Left lung (tissue), 4 donors: ENCODE measurements at regions not wholly inside any gene's neighbourhood (a gene's known extent, or its start where the extent isn't known, plus 50 kb on each side); places are given as distances from the start of the nearest gene placed in this dataset.
A peak's percentile ranks its signal among the peaks of the same experiment; 100 is the strongest.

ENCODE experiments used
- ATAC-seq: fragments of 200-7000 bp; cut with Tn5 transposase; one replicate; pipeline ENCODE4 v1.9.1; 2020; ENCODE audit warnings: moderate library complexity
- DNase-seq, 4 donors: peaks; one replicate each; pipeline ENCODE4 v3.0.0-alpha.2; 2013 to 2020
- H3K27ac ChIP-seq, 2 donors: fragments of 200-600 bp; sonication (generic) in 1 of 2; one replicate each; pipeline versions ENCODE4 v1.5.0 to v1.8.0; 2020 to 2021
- H3K27me3 ChIP-seq, 2 donors: fragments of 200-600 bp; sonication (generic) in 1 of 2; one replicate each; pipeline versions ENCODE4 v1.5.0 to v1.8.0; 2020 to 2021
- H3K36me3 ChIP-seq, 2 donors: fragments of 200-600 bp; sonication (generic) in 1 of 2; one replicate each; pipeline versions ENCODE4 v1.5.0 to v1.8.0; 2020 to 2021
- H3K4me1 ChIP-seq, 2 donors: fragments of 200-600 bp; one replicate each; pipeline ENCODE4 v1.8.0; 2021
- H3K4me3 ChIP-seq, 2 donors: fragments of 200-600 bp; sonication (generic) in 1 of 2; one replicate each; pipeline versions ENCODE4 v1.5.0 to v1.8.0; 2020 to 2021; ENCODE audit warnings: mild to moderate bottlenecking in 1 of 2
- H3K9me3 ChIP-seq, 2 donors: fragments of 200-600 bp; sonication (generic) in 1 of 2; one replicate each; pipeline versions ENCODE4 v1.5.0 to v1.8.0; 2020 to 2021
- intact Hi-C, 2 donors: fragments of 100-400 bp; cut with DNase I; formaldehyde crosslinking; loops; one replicate each; pipeline versions ENCODE4 v1.11.2 to v1.14.2; 2022
- TF ChIP-seq, protein P1 (sequence below), 2 donors: fragments of 200-600 bp; sonication (generic) in 1 of 2; IDR thresholded peaks; one replicate each; pipeline versions ENCODE4 v1.5.0 to v1.8.0; 2021; ENCODE audit warnings: antibody characterized with exemption in 2 of 2
- donor health status: DM: no; HTN: yes; CAD: no.
- donor health status: DM: no; HTN: no; CAD: no.

DNA sequence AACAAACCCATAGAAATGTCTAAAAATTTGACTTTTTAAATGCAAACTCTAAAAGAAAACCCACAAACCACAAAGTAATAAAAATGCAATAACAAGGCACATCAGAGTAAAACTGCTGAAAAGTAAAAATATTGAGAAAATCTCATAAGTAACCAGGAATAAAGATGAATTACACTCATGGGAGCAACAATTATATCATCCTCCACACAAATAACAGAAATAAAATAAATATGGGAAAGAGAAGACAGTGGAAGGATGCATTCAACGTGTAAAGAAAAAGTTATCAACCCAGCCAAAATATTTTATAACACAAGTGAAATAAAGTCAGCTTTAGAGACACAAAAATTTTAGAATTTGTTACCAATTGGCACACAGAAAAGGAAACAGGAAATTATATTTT is 1420.2 kb downstream of the PCDH18 start:
- DNase-seq = no peak
- TF ChIP-seq, protein P1, sequence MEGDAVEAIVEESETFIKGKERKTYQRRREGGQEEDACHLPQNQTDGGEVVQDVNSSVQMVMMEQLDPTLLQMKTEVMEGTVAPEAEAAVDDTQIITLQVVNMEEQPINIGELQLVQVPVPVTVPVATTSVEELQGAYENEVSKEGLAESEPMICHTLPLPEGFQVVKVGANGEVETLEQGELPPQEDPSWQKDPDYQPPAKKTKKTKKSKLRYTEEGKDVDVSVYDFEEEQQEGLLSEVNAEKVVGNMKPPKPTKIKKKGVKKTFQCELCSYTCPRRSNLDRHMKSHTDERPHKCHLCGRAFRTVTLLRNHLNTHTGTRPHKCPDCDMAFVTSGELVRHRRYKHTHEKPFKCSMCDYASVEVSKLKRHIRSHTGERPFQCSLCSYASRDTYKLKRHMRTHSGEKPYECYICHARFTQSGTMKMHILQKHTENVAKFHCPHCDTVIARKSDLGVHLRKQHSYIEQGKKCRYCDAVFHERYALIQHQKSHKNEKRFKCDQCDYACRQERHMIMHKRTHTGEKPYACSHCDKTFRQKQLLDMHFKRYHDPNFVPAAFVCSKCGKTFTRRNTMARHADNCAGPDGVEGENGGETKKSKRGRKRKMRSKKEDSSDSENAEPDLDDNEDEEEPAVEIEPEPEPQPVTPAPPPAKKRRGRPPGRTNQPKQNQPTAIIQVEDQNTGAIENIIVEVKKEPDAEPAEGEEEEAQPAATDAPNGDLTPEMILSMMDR (IDR thresholded peaks at IDR 0.05) = no peak
- H3K4me1 ChIP-seq = no peaks in the 10 kb centered on the region
- H3K4me3 ChIP-seq = no peak overlapping the region
- H3K36me3 ChIP-seq = no peaks in the 10 kb centered on the region
- no peak overlapping the region for H3K27ac ChIP-seq
- no peak for ATAC-seq
- no peaks in the 10 kb centered on the region for H3K9me3 ChIP-seq
- intact Hi-C loops = no loop called here
- H3K27me3 ChIP-seq = no peaks in the 10 kb centered on the region

DNA sequence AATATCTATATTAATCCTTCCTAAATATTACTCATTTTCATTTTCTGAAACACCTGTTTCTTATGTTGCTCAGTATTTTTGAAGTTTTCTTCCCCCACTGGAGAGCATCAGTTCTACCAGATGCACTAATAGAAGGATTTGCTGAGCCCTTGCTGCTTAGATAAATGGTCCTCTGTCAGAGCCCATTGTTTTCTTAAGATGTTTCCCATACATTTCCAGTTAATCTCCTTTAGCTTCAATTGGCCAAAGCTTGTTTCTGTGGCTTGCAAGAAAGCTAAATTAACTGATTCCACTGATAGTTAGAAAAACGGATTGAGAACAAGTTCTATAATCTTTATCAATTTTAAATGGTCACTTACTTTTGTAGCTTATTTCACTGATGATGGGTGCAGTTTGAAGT is 1425.5 kb downstream of the PCDH18 start:
- H3K36me3 ChIP-seq = no peaks in the 10 kb centered on the region
- no peak overlapping the region for H3K4me3 ChIP-seq
- ATAC-seq = no peak
- DNase-seq = no peak
- H3K27ac ChIP-seq = no peak overlapping the region
- TF ChIP-seq, protein P1 (IDR thresholded peaks at IDR 0.05) = no peak
- no peaks in the 10 kb centered on the region for H3K9me3 ChIP-seq
- H3K27me3 ChIP-seq = no peaks in the 10 kb centered on the region
- intact Hi-C loops = no loop called here
- no peaks in the 10 kb centered on the region for H3K4me1 ChIP-seq

DNA sequence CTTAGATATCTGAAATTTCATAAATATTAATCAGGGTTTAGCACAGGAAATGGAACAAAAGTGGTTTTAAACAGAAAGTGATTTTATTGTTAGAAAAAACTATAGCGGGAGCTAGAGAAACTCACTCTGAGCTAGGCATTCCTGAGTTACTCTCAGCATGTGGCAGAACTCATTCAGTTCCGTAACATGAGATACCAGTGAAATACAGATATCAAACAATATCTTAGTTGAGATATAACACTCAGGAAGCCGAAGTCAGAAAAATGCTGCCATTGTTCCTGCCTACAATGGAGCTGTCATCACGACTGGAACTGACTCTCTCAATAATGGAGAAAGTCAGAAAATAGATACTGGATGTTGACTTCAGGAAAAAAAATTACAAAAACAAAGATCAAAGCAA is 1428.7 kb downstream of the PCDH18 start:
- TF ChIP-seq, protein P1 (IDR thresholded peaks at IDR 0.05) = no peak
- DNase-seq = no peak

DNA sequence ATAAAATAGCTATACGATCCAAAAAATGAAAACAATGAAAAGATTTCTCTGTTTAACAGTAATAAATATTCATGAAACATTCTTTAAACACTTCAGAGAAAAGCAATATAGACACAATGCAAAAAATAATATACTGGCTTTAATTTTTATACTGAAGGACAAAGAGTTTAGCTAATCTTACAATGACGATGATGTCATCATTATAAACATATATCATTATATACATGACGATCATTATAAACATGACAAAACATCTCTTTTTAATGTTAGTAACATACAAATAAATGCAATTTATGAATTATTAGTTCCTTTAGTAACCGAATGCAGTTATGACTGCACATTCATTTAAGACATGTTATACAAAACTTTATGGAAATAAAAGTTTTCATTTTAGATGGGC is 1434.6 kb downstream of the PCDH18 start:
- Histone ChIP-seq H3K4me3 (no peak overlapping the region), H3K36me3 (no peaks in the 10 kb centered on the region), H3K27ac (no peak overlapping the region), H3K9me3 (no peaks in the 10 kb centered on the region), H3K4me1 (no peaks in the 10 kb centered on the region), H3K27me3 (no peaks in the 10 kb centered on the region)
- ATAC-seq (no peak), DNase-seq (no peak)
- TF ChIP-seq, protein P1 (IDR thresholded peaks at IDR 0.05) = no peak
- intact Hi-C loops = no loop called here

More for the DNA sequence above, 1428.7 kb downstream of the PCDH18 start:
- Histone ChIP-seq H3K4me1 (no peaks in the 10 kb centered on the region), H3K27me3 (no peaks in the 10 kb centered on the region), H3K4me3 (no peak overlapping the region), H3K36me3 (no peaks in the 10 kb centered on the region), H3K9me3 (no peaks in the 10 kb centered on the region), H3K27ac (no peak overlapping the region)
- intact Hi-C loops = no loop called here
- ATAC-seq = no peak

DNA sequence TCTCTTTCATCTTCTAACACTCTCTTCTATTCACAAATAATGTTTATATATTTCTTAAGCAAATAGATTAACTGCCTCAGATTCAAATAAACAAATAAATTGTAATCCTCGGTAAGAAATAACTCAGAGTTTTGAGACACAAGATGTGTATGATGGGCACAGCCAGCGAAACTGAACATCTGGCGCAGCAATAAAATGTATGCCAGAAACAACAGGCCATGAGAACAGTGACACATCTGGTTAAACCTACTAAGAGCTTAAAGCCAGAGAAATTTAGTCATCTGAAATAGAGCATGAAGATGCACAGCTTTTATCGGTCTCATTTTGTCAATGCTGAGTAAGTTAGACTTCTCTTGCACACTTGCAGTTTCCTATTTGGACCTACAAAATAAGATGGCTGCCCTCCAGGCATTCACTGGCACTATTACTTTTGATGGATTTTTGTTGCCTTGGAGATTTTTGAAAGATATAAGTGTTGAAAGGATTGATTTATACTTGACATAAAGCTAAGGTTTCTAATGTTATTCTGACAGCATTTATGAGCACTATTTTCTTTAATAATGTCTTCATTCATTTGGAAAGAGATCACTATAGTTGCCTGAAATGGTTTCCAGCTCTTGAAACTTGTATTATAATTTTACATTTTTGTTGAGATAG is 1444.0 kb downstream of the PCDH18 start:
- no peak for ATAC-seq
- H3K27ac ChIP-seq = no peak overlapping the region
- H3K4me1 ChIP-seq = no peaks in the 10 kb centered on the region
- no peaks in the 10 kb centered on the region for H3K36me3 ChIP-seq
- peak in 2 of 4 donors; percentile 4 to 26 for DNase-seq
- intact Hi-C loops = no loop called here
- no peaks in the 10 kb centered on the region for H3K9me3 ChIP-seq
- no peak overlapping the region for H3K4me3 ChIP-seq
- TF ChIP-seq, protein P1 (IDR thresholded peaks at IDR 0.05) = no peak
- H3K27me3 ChIP-seq = no peaks in the 10 kb centered on the region
